GM12878 (cell line): ENCODE measurements at regions not wholly inside any gene's neighbourhood (a gene's known extent, or its start where the extent isn't known, plus 50 kb on each side); places are given as distances from the start of the nearest gene placed in this dataset.

ENCODE experiments used
- EP300 ChIP-seq, 2 experiments: fragments of 150-350 bp in 1 of 2; IDR thresholded peaks; 2 replicates each; pipeline ENCODE4 v1.6.1; 2011 to 2012; ENCODE audit warnings: low read depth in 2 of 2, low read length in 2 of 2, borderline replicate concordance in 1 of 2, improper control_type of control experiment in 1 of 2, inconsistent platforms in 1 of 2; ENCODE audit not compliant: control insufficient read depth in 1 of 2
- ESRRA ChIP-seq: IDR thresholded peaks from 2 replicates; pipeline ENCODE4 v1.6.1; 2012; ENCODE audit warnings: mild to moderate bottlenecking, low read length, improper control_type of control experiment
- EZH2 ChIP-seq: IDR thresholded peaks from 2 replicates; pipeline ENCODE4 v1.6.1; 2012; ENCODE audit warnings: low read depth, mild to moderate bottlenecking, control low read depth, inconsistent platforms, low read length, borderline replicate concordance; ENCODE audit not compliant: control insufficient read depth
- GABPA ChIP-seq: IDR thresholded peaks from 2 replicates; pipeline ENCODE4 v1.6.1; 2014; ENCODE audit warnings: antibody characterized with exemption, low read depth, mild to moderate bottlenecking, inconsistent platforms
- MYC ChIP-seq: IDR thresholded peaks from 2 replicates; pipeline ENCODE4 v1.6.1; 2011; ENCODE audit warnings: mild to moderate bottlenecking, low read length, moderate library complexity, inconsistent platforms; ENCODE audit not compliant: insufficient read depth, insufficient replicate concordance, insufficient read length, severe bottlenecking
- PKNOX1 ChIP-seq: fragments of 450-650 bp; IDR thresholded peaks from 2 replicates; pipeline ENCODE4 v1.6.1; 2016; ENCODE audit warnings: mild to moderate bottlenecking
- RAD21 ChIP-seq: IDR thresholded peaks from 2 replicates; pipeline ENCODE4 v1.6.1; 2011; ENCODE audit warnings: mild to moderate bottlenecking, low read depth, low read length, moderate library complexity; ENCODE audit not compliant: insufficient read depth
- TCF12 ChIP-seq: IDR thresholded peaks from 2 replicates; pipeline ENCODE4 v1.6.1; 2011; ENCODE audit warnings: low read depth, mild to moderate bottlenecking, low read length

- TF ChIP-seq MYC (no peak), EP300 (IDR thresholded peaks at IDR 0.05; ENCODE audit: borderline replicate concordance in 1 of 2, control insufficient read depth in 1 of 2, low read depth in 2 of 2, low read length in 2 of 2) (no peak), RAD21 (no peak), TCF12 (no peak), EZH2 (no peak), ESRRA (no peak), GABPA (no peak), PKNOX1 (no peak)
These were observed 418.1 kb upstream of the KLF4 start for GRCh38 chr9:107907715-107908114.
